SK-N-SH (cell line): ENCODE measurements at regions not wholly inside any gene's neighbourhood (a gene's known extent, or its start where the extent isn't known, plus 50 kb on each side); places are given as distances from the start of the nearest gene placed in this dataset.

Experiments
- CTCF ChIP-seq: fragments of 200-600 bp; sonication (generic); IDR thresholded peaks from 2 replicates; pipeline ENCODE4 v1.6.1; 2017; ENCODE audit warnings: antibody characterized with exemption, mild to moderate bottlenecking, moderate library complexity
- ELF1 ChIP-seq: IDR thresholded peaks from 2 replicates; pipeline ENCODE4 v1.4.0; 2012
- JUND ChIP-seq: IDR thresholded peaks from 2 replicates; pipeline ENCODE4 v1.4.0; 2012
- PBX3 ChIP-seq: IDR thresholded peaks from 2 replicates; pipeline ENCODE4; 2012
- POLR2AphosphoS5 ChIP-seq: IDR thresholded peaks from 2 replicates; pipeline ENCODE4 v1.6.1; 2012; ENCODE audit warnings: low read depth, low read length
- RXRA ChIP-seq: IDR thresholded peaks from 2 replicates; pipeline ENCODE4 v1.4.0; 2012; ENCODE audit warnings: low read depth, mild to moderate bottlenecking, borderline replicate concordance
- SMC3 ChIP-seq: IDR thresholded peaks from 2 replicates; pipeline ENCODE4 v1.6.1; 2012; ENCODE audit warnings: low read depth, low read length, improper control_type of control experiment
- TEAD4 ChIP-seq: IDR thresholded peaks from 2 replicates; pipeline ENCODE4 v1.4.0; 2012; ENCODE audit warnings: mild to moderate bottlenecking, borderline replicate concordance; ENCODE audit not compliant: insufficient read depth
- USF1 ChIP-seq: IDR thresholded peaks from 2 replicates; pipeline ENCODE4 v1.4.0; 2012; ENCODE audit warnings: low read depth, borderline replicate concordance
- USF2 ChIP-seq: fragments of 150-350 bp; IDR thresholded peaks from 2 replicates; pipeline ENCODE4 v1.6.1; 2017; ENCODE audit warnings: antibody characterized with exemption, low read length, low read depth, borderline replicate concordance
- TF ChIP-seq, protein P1 (sequence below): fragments of 150-350 bp; IDR thresholded peaks from 2 replicates; pipeline ENCODE4 v1.6.1; 2016; ENCODE audit warnings: mild to moderate bottlenecking, low read depth, low read length

- peak; percentile 34 for TF ChIP-seq CTCF
- TF ChIP-seq PBX3 = no peak
- peak; percentile 33; the same call in 1 of the 2 replicates for TF ChIP-seq SMC3
- TF ChIP-seq USF1 = no peak
- TF ChIP-seq POLR2AphosphoS5 = no peak
- no peak for TF ChIP-seq RXRA
- TF ChIP-seq TEAD4 = no peak
- no peak for TF ChIP-seq USF2
- TF ChIP-seq ELF1 = no peak
- TF ChIP-seq, protein P1, sequence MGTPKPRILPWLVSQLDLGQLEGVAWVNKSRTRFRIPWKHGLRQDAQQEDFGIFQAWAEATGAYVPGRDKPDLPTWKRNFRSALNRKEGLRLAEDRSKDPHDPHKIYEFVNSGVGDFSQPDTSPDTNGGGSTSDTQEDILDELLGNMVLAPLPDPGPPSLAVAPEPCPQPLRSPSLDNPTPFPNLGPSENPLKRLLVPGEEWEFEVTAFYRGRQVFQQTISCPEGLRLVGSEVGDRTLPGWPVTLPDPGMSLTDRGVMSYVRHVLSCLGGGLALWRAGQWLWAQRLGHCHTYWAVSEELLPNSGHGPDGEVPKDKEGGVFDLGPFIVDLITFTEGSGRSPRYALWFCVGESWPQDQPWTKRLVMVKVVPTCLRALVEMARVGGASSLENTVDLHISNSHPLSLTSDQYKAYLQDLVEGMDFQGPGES = no peak
- no peak for TF ChIP-seq JUND
Measured at GRCh38 chr2:18117592-18117991, 239.1 kb downstream of the KCNS3 start.
